Endothelial cell of umbilical vein (primary cell): ENCODE measurements at regions not wholly inside any gene's neighbourhood (a gene's known extent, or its start where the extent isn't known, plus 50 kb on each side); places are given as distances from the start of the nearest gene placed in this dataset.

Source experiments
- BruUV-seq: library from RNA; stranded (reverse); fragments of 400-500 nt; replicated peaks from 2 replicates; lab custom pipeline; 2021; lab: Mats Ljungman, UMichigan
- CTCF ChIA-PET: fragments of 300-600, 350-600 bp; sonication (Branson Sonifier 250); formaldehyde crosslinking; loops from one replicate; lab custom pipeline; 2021; ENCODE audit warnings: antibody characterized with exemption, inconsistent platforms; lab: Charles Lee
- POLR2A ChIA-PET: fragments of 300-600, 350-600 bp; sonication (Branson Sonifier 250); formaldehyde crosslinking; loops from one replicate; lab custom pipeline; 2021; ENCODE audit warnings: antibody characterized with exemption, inconsistent platforms; lab: Charles Lee
- DNase-seq: peaks from one replicate; pipeline ENCODE4 v3.0.0-alpha.2; 2011; ENCODE audit warnings: low read depth, low spot score
- FAIRE-seq: peaks from 2 replicates; lab custom pipeline; 2011; peaks lifted over from hg19 to GRCh38; lab: Jason Lieb, UNC
- H2AFZ ChIP-seq: 2 replicates; pipeline ENCODE4 v1.6.0; 2012; ENCODE audit warnings: low read depth, low read length, control low read depth, inconsistent platforms
- H3K27ac ChIP-seq: 2 replicates; pipeline ENCODE4 v1.5.1; 2011; ENCODE audit warnings: low read depth, mild to moderate bottlenecking, control low read depth, low read length, moderate library complexity; ENCODE audit not compliant: insufficient read depth
- H3K27me3 ChIP-seq, 2 experiments: 2 replicates each; pipeline versions ENCODE4 v1.6.0 to v1.6.1; 2011; ENCODE audit warnings: low read length in 2 of 2, mixed read lengths in 1 of 2; ENCODE audit not compliant: control insufficient read depth in 2 of 2, insufficient read depth in 2 of 2
- H3K36me3 ChIP-seq, 2 experiments: 2 replicates in 1 of 2; 3 replicates in 1 of 2; pipeline ENCODE4 v1.5.1; 2011; ENCODE audit warnings: low read length in 2 of 2, mild to moderate bottlenecking in 1 of 2, moderate library complexity in 1 of 2; ENCODE audit not compliant: control insufficient read depth in 2 of 2, insufficient read depth in 2 of 2; ENCODE audit errors: extremely low read depth in 1 of 2
- H3K4me1 ChIP-seq: 3 replicates; pipeline ENCODE4 v1.5.1; 2011; ENCODE audit warnings: mild to moderate bottlenecking, low read length; ENCODE audit not compliant: control insufficient read depth, insufficient read depth; ENCODE audit errors: extremely low read depth
- H3K4me2 ChIP-seq: 2 replicates; pipeline ENCODE4 v1.6.1; 2011; ENCODE audit warnings: low read length, control low read depth, mixed read lengths; ENCODE audit not compliant: insufficient read depth
- H3K4me3 ChIP-seq, 3 experiments: fragments of 200-600 bp in 1 of 3; sonication (generic), shearing (Covaris generic) in 1 of 3; replicated peaks in 1 of 3; 2 replicates each; pipeline ENCODE4 v1.5.1; 2011 to 2016; ENCODE audit warnings: control low read depth in 3 of 3, low read length in 3 of 3, mild to moderate bottlenecking in 2 of 3, inconsistent platforms in 1 of 3, low read depth in 1 of 3, moderate library complexity in 1 of 3; ENCODE audit not compliant: insufficient read depth in 1 of 3
- H3K79me2 ChIP-seq: 2 replicates; pipeline ENCODE4 v1.6.0; 2012; ENCODE audit warnings: low read length, inconsistent platforms; ENCODE audit not compliant: control insufficient read depth, insufficient read depth
- H3K9ac ChIP-seq: replicated peaks from 2 replicates; pipeline ENCODE3; 2011; ENCODE audit warnings: low read length, control low read depth; ENCODE audit not compliant: insufficient read depth; ENCODE audit errors: extremely low read depth
- H3K9me1 ChIP-seq: replicated peaks from 3 replicates; pipeline ENCODE4 v1.6.0; 2011; ENCODE audit warnings: mild to moderate bottlenecking, low read length; ENCODE audit not compliant: control insufficient read depth, insufficient read depth; ENCODE audit errors: extremely low read depth
- H3K9me3 ChIP-seq: replicated peaks from 2 replicates; pipeline ENCODE4 v1.5.1; 2012; ENCODE audit warnings: low read length, inconsistent platforms; ENCODE audit not compliant: control insufficient read depth, insufficient read depth
- H4K20me1 ChIP-seq: replicated peaks from 2 replicates; pipeline ENCODE3; 2011; ENCODE audit warnings: mild to moderate bottlenecking, low read length; ENCODE audit not compliant: control insufficient read depth, insufficient read depth; ENCODE audit errors: extremely low read depth
- CTCF ChIP-seq, 2 donors: IDR thresholded peaks; 1 replicate in 1 of 2; 2 replicates in 1 of 2; pipeline ENCODE4 v1.5.1; 2011; ENCODE audit warnings: low read length in 2 of 2, mild to moderate bottlenecking in 2 of 2, moderate library complexity in 2 of 2, control low read depth in 1 of 2, inconsistent platforms in 1 of 2, low read depth in 1 of 2; ENCODE audit not compliant: insufficient read depth in 1 of 2; ENCODE audit errors: extremely low read depth in 1 of 2
- EZH2 ChIP-seq: IDR thresholded peaks from 2 replicates; pipeline ENCODE4 v1.6.1; 2012; ENCODE audit warnings: borderline replicate concordance, low read depth, mild to moderate bottlenecking, moderate library complexity, low read length, inconsistent platforms; ENCODE audit not compliant: severe bottlenecking
- FOS ChIP-seq: IDR thresholded peaks from 2 replicates; pipeline ENCODE4 v1.6.1; 2011; ENCODE audit warnings: mild to moderate bottlenecking, low read length, moderate library complexity, borderline replicate concordance; ENCODE audit not compliant: insufficient read depth
- GATA2 ChIP-seq: IDR thresholded peaks from 2 replicates; pipeline ENCODE4 v1.7.0; 2011; ENCODE audit warnings: low read depth, mild to moderate bottlenecking, moderate library complexity, mixed read lengths, low read length; ENCODE audit not compliant: insufficient read length, insufficient read depth
- JUN ChIP-seq: IDR thresholded peaks from 2 replicates; pipeline ENCODE4 v1.6.1; 2011; ENCODE audit warnings: borderline replicate concordance, low read depth; ENCODE audit not compliant: insufficient read length, insufficient read depth
- MAX ChIP-seq: IDR thresholded peaks from 2 replicates; pipeline ENCODE4 v1.6.1; 2011; ENCODE audit not compliant: insufficient read depth, insufficient read length
- MYC ChIP-seq: IDR thresholded peaks from one replicate; pipeline ENCODE4 v1.6.1; 2011; ENCODE audit warnings: mild to moderate bottlenecking, low read depth, low read length
- POLR2A ChIP-seq: IDR thresholded peaks from 2 replicates; pipeline ENCODE4 v1.6.1; 2012; ENCODE audit warnings: low read depth, mild to moderate bottlenecking, control low read depth, low read length
- POLR2AphosphoS5 ChIP-seq: IDR thresholded peaks from 2 replicates; pipeline ENCODE4 v1.6.1; 2012; ENCODE audit warnings: low read depth, mild to moderate bottlenecking, control low read depth, low read length, moderate library complexity; ENCODE audit not compliant: insufficient read depth
- dilution Hi-C: fragments of 300-500 bp; cut with MboI; formaldehyde crosslinking; loops from one replicate; pipeline ENCODE4 v1.15.0; 2019; ENCODE audit warnings: low sequenced_read_pairs; ENCODE audit not compliant: extremely low pct_ligation_motif_present
- intact Hi-C: fragments of 100-400 bp; cut with micrococcal nuclease; formaldehyde crosslinking; loops from one replicate; pipeline ENCODE4 v1.10.0; 2022

- Histone ChIP-seq H3K27ac (no peak overlapping the region), H2AFZ (no peak overlapping the region), H3K4me3 (no peak overlapping the region), H3K4me2 (no peak overlapping the region), H4K20me1 (no peaks in the 10 kb centered on the region), H3K36me3 (no peaks in the 10 kb centered on the region), H3K79me2 (no peaks in the 10 kb centered on the region), H3K27me3 (no peaks in the 10 kb centered on the region), H3K9ac (no peak overlapping the region), H3K4me1 (no peaks in the 10 kb centered on the region), H3K9me3 (no peaks in the 10 kb centered on the region), H3K9me1 (no peaks in the 10 kb centered on the region)
- no TSS peak for BruUV-seq
- intact Hi-C loops: no loop called here
- ChIA-PET POLR2A (no interaction called here), CTCF (no interaction called here)
- FAIRE-seq (no peak), DNase-seq (no peak)
- dilution Hi-C loops: no loop called here
- no peak for TF ChIP-seq MAX
- no peak for TF ChIP-seq POLR2A
- TF ChIP-seq GATA2: no peak
- TF ChIP-seq JUN: no peak
- no peak for TF ChIP-seq POLR2AphosphoS5
Measured at GRCh38 chr2:147204102-147204501, 640.7 kb upstream of the ACVR2A start.

GRCh38 chr2:147198651-147199171, 646.1 kb upstream of the ACVR2A start:
- Histone ChIP-seq H4K20me1 (no peaks in the 10 kb centered on the region), H3K36me3 (no peaks in the 10 kb centered on the region), H3K9me3 (peaks cover 4% of the 10 kb centered on the region), H3K27ac (no peak overlapping the region), H2AFZ (no peak overlapping the region), H3K4me3 (no peak overlapping the region), H3K4me1 (no peaks in the 10 kb centered on the region), H3K79me2 (no peaks in the 10 kb centered on the region), H3K9me1 (no peaks in the 10 kb centered on the region), H3K9ac (no peak overlapping the region), H3K27me3 (no peaks in the 10 kb centered on the region), H3K4me2 (no peak overlapping the region)
- intact Hi-C loops (no loop called here), dilution Hi-C loops (no loop called here)
- POLR2A ChIA-PET: no interaction called here
- DNase-seq (no peak), FAIRE-seq (no peak)
- no TSS peak for BruUV-seq
- CTCF ChIA-PET: no interaction called here
- no peak for TF ChIP-seq MAX
- no peak for TF ChIP-seq POLR2A
- TF ChIP-seq MYC: no peak
- no peak for TF ChIP-seq JUN
- TF ChIP-seq EZH2: no peak
- no peak for TF ChIP-seq GATA2
- no peak for TF ChIP-seq FOS
- no peak for TF ChIP-seq CTCF (IDR thresholded peaks at IDR 0.05; ENCODE audit: extremely low read depth in 1 of 2, insufficient read depth in 1 of 2, low read depth in 1 of 2, low read length in 2 of 2)
- no peak for TF ChIP-seq POLR2AphosphoS5
